ENCODE measurements at regions not wholly inside any gene's neighbourhood (a gene's known extent, or its start where the extent isn't known, plus 50 kb on each side); places are given as distances from the start of the nearest gene placed in this dataset.
"Not testable (repeated sequence)": the region's sequence is repeated elsewhere in the genome, so short reads cannot be mapped to it uniquely, and the experiment has no call there.

- not testable (repeated sequence) for DNase-seq
Measured at GRCh38 chr10:38364073-38364472, 269.9 kb downstream of the ZNF37A start.

GRCh38 chr10:38365917-38366316 is 271.8 kb downstream of the ZNF37A start:
- DNase-seq: peak; percentile 2

GRCh38 chr10:38383800-38384199 is 289.7 kb downstream of the ZNF37A start:
- not testable (repeated sequence) for DNase-seq

GRCh38 chr10:38386869-38387268 is 292.7 kb downstream of the ZNF37A start:
- DNase-seq: not testable (repeated sequence)

GRCh38 chr10:38390725-38391124 is 296.6 kb downstream of the ZNF37A start:
- not testable (repeated sequence) for DNase-seq

GRCh38 chr10:38395465-38395864 is 301.3 kb downstream of the ZNF37A start:
- not testable (repeated sequence) for DNase-seq

- DNase-seq: not testable (repeated sequence)
Measured at GRCh38 chr10:38396178-38396954, 302.2 kb downstream of the ZNF37A start.

- not testable (repeated sequence) for DNase-seq
Measured at GRCh38 chr10:38401565-38401964, 307.4 kb downstream of the ZNF37A start.

- peak; percentile 82 for DNase-seq
Measured at GRCh38 chr10:38402442-38403346, 308.6 kb downstream of the ZNF37A start.

- not testable (repeated sequence) for DNase-seq
Measured at GRCh38 chr10:38403347-38404117, 309.4 kb downstream of the ZNF37A start.

GRCh38 chr10:38423634-38424033 is 329.5 kb downstream of the ZNF37A start:
- DNase-seq: not testable (repeated sequence)

- DNase-seq: not testable (repeated sequence)
Measured at GRCh38 chr10:38430242-38430641, 336.1 kb downstream of the ZNF37A start.

GRCh38 chr10:38437359-38437758 is 343.2 kb downstream of the ZNF37A start:
- DNase-seq: not testable (repeated sequence)

- not testable (repeated sequence) for DNase-seq
Measured at GRCh38 chr10:38448614-38449355, 354.6 kb downstream of the ZNF37A start.

- DNase-seq: not testable (repeated sequence)
Measured at GRCh38 chr10:38449618-38450017, 355.5 kb downstream of the ZNF37A start.

- DNase-seq: not testable (repeated sequence)
Measured at GRCh38 chr10:38450372-38451057, 356.4 kb downstream of the ZNF37A start.

- DNase-seq: not testable (repeated sequence)
Measured at GRCh38 chr10:38451306-38451967, 357.3 kb downstream of the ZNF37A start.
